ENCODE measurements at regions not wholly inside any gene's neighbourhood (a gene's known extent, or its start where the extent isn't known, plus 50 kb on each side); places are given as distances from the start of the nearest gene placed in this dataset.

GRCh38 chr3:55156851-55157650, 229.2 kb upstream of the LRTM1 start:
- Histone ChIP-seq H3K4me3 (ENCODE audit: low read length in 3 of 3) (no peak overlapping the region), H3K27ac (ENCODE audit: low read depth in 2 of 2, low read length in 2 of 2) (no peak overlapping the region), H3K9me3 (ENCODE audit: control insufficient read depth in 2 of 3, insufficient read depth in 1 of 3, low read length in 3 of 3) (no peaks in the 10 kb centered on the region), H3K4me1 (ENCODE audit: control insufficient read depth in 2 of 3, insufficient read depth in 2 of 3, low read depth in 1 of 3, low read length in 3 of 3) (no peaks in the 10 kb centered on the region), H3K9ac (ENCODE audit: low read length in 3 of 3) (no peak overlapping the region), H3K27me3 (ENCODE audit: control insufficient read depth, insufficient read depth, low read length) (no peaks in the 10 kb centered on the region), H3K36me3 (ENCODE audit: control insufficient read depth in 2 of 3, insufficient read depth in 3 of 3, low read length in 3 of 3) (no peaks in the 10 kb centered on the region)
- TF ChIP-seq CTCF (IDR thresholded peaks at IDR 0.05; ENCODE audit: borderline replicate concordance, extremely low read depth, insufficient read depth) = no peak
- intact Hi-C loops (cut with DNase I) = no loop called here
- DNase-seq = no peak
- no peak for FAIRE-seq

- no peak for FAIRE-seq
- H3K4me3 ChIP-seq (ENCODE audit: low read length in 3 of 3) = no peak overlapping the region
- DNase-seq = no peak
- H3K9me3 ChIP-seq (ENCODE audit: control insufficient read depth in 2 of 3, insufficient read depth in 1 of 3, low read length in 3 of 3) = no peaks in the 10 kb centered on the region
- no peak overlapping the region for H3K27ac ChIP-seq (ENCODE audit: low read depth in 2 of 2, low read length in 2 of 2)
- intact Hi-C loops (cut with DNase I) = no loop called here
- no peak for TF ChIP-seq CTCF (IDR thresholded peaks at IDR 0.05; ENCODE audit: borderline replicate concordance, extremely low read depth, insufficient read depth)
- H3K9ac ChIP-seq (ENCODE audit: low read length in 3 of 3) = no peak overlapping the region
- H3K36me3 ChIP-seq (ENCODE audit: control insufficient read depth in 2 of 3, insufficient read depth in 3 of 3, low read length in 3 of 3) = no peaks in the 10 kb centered on the region
- no peaks in the 10 kb centered on the region for H3K27me3 ChIP-seq (ENCODE audit: control insufficient read depth, insufficient read depth, low read length)
- H3K4me1 ChIP-seq (ENCODE audit: control insufficient read depth in 2 of 3, insufficient read depth in 2 of 3, low read depth in 1 of 3, low read length in 3 of 3) = no peaks in the 10 kb centered on the region
Observed at GRCh38 chr3:55147856-55148720, 220.2 kb upstream of the LRTM1 start.

GRCh38 chr3:55147406-55147805, 219.5 kb upstream of the LRTM1 start:
- Histone ChIP-seq H3K27ac (ENCODE audit: low read depth in 2 of 2, low read length in 2 of 2) (no peak overlapping the region), H3K4me1 (ENCODE audit: control insufficient read depth in 2 of 3, insufficient read depth in 2 of 3, low read depth in 1 of 3, low read length in 3 of 3) (no peaks in the 10 kb centered on the region), H3K36me3 (ENCODE audit: control insufficient read depth in 2 of 3, insufficient read depth in 3 of 3, low read length in 3 of 3) (no peaks in the 10 kb centered on the region), H3K9ac (ENCODE audit: low read length in 3 of 3) (no peak overlapping the region), H3K27me3 (ENCODE audit: control insufficient read depth, insufficient read depth, low read length) (no peaks in the 10 kb centered on the region), H3K4me3 (ENCODE audit: low read length in 3 of 3) (no peak overlapping the region), H3K9me3 (ENCODE audit: control insufficient read depth in 2 of 3, insufficient read depth in 1 of 3, low read length in 3 of 3) (no peaks in the 10 kb centered on the region)
- intact Hi-C loops (cut with DNase I) = no loop called here
- FAIRE-seq (no peak), DNase-seq (no peak)
- TF ChIP-seq CTCF (IDR thresholded peaks at IDR 0.05; ENCODE audit: borderline replicate concordance, extremely low read depth, insufficient read depth) = no peak
